ENCODE measurements at regions not wholly inside any gene's neighbourhood (a gene's known extent, or its start where the extent isn't known, plus 50 kb on each side); places are given as distances from the start of the nearest gene placed in this dataset.

DNA sequence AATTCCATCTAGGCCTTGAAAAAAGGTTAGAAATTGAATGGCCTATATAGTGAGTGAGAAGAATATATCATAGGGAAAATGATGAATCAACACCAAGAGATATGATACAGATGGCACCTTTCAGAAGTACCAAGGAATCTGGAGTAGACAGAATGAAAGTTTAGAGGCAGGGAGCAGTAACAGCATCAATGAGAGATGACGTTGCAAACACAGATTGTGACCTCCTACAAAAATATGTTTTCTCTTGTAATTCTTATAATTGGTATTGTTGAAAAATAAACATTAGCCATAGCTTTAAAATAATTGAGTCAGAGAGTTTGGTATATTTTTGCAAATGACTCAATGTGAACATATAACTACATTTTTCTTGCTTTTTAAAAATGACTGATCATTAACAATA, 1223.1 kb upstream of the GJE1 start:
- intact Hi-C loops (cut with micrococcal nuclease): no loop called here
- CTCF ChIA-PET: interaction anchor here (0.6 to 0.7 kb wide), 2 partner anchors 46 to 1689 kb away, joined by 3 to 4 read pairs; no protein-coding TSS in a partner anchor
- TF ChIP-seq, protein P1, sequence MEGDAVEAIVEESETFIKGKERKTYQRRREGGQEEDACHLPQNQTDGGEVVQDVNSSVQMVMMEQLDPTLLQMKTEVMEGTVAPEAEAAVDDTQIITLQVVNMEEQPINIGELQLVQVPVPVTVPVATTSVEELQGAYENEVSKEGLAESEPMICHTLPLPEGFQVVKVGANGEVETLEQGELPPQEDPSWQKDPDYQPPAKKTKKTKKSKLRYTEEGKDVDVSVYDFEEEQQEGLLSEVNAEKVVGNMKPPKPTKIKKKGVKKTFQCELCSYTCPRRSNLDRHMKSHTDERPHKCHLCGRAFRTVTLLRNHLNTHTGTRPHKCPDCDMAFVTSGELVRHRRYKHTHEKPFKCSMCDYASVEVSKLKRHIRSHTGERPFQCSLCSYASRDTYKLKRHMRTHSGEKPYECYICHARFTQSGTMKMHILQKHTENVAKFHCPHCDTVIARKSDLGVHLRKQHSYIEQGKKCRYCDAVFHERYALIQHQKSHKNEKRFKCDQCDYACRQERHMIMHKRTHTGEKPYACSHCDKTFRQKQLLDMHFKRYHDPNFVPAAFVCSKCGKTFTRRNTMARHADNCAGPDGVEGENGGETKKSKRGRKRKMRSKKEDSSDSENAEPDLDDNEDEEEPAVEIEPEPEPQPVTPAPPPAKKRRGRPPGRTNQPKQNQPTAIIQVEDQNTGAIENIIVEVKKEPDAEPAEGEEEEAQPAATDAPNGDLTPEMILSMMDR (IDR thresholded peaks at IDR 0.05; ENCODE audit: unreplicated experiment): no peak

DNA sequence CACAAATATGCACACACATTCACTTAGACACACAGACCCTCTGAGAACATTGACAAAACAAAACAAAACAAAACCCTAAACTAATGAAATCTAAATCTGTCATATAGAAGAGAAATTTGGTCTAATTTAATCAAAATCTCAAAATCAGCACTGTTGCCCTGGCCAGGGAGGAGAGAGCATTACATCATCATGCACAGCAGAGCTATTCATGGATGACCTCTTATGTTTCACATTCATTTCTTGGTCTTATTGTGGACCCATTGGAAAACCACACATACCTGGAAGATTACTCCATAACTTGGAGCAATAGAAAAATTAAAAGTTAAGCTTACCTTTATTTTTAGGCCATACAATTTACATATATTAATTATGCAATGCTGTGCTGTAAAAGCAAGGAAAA, 1223.6 kb upstream of the GJE1 start:
- TF ChIP-seq, protein P1 (IDR thresholded peaks at IDR 0.05; ENCODE audit: unreplicated experiment): no peak
- DNase-seq (ENCODE audit: unreplicated experiment): no peak
- no TSS peak for BruUV-seq (replicated peaks)
- H3K27ac Mint-ChIP-seq (ENCODE audit: low read depth, unreplicated experiment): no peak overlapping the region
- H3K4me3 Mint-ChIP-seq (ENCODE audit: unreplicated experiment): no peak overlapping the region
- no peaks in the 10 kb centered on the region for H3K4me1 Mint-ChIP-seq (ENCODE audit: insufficient read depth, unreplicated experiment)
- no peaks in the 10 kb centered on the region for H3K36me3 Mint-ChIP-seq (ENCODE audit: insufficient read depth, unreplicated experiment)
- ChIA-PET CTCF (no interaction called here), POLR2A (interaction anchor here (0.7 kb wide), 1 partner anchor 16 kb away, joined by 3 read pairs; no protein-coding TSS in a partner anchor)
- H3K27me3 Mint-ChIP-seq (ENCODE audit: insufficient read depth, unreplicated experiment): no peaks in the 10 kb centered on the region
- H3K9me3 Mint-ChIP-seq (ENCODE audit: unreplicated experiment): no peaks in the 10 kb centered on the region
- intact Hi-C loops (cut with micrococcal nuclease): no loop called here

More for the DNA sequence above, 1223.1 kb upstream of the GJE1 start:
- no peak overlapping the region for H3K4me3 Mint-ChIP-seq (ENCODE audit: unreplicated experiment)
- no peaks in the 10 kb centered on the region for H3K4me1 Mint-ChIP-seq (ENCODE audit: insufficient read depth, unreplicated experiment)
- no peaks in the 10 kb centered on the region for H3K36me3 Mint-ChIP-seq (ENCODE audit: insufficient read depth, unreplicated experiment)
- POLR2A ChIA-PET: interaction anchor here (0.7 kb wide), 1 partner anchor 16 kb away, joined by 3 read pairs; no protein-coding TSS in a partner anchor
- BruUV-seq (replicated peaks): no TSS peak
- H3K27ac Mint-ChIP-seq (ENCODE audit: low read depth, unreplicated experiment): no peak overlapping the region
- H3K9me3 Mint-ChIP-seq (ENCODE audit: unreplicated experiment): no peaks in the 10 kb centered on the region
- H3K27me3 Mint-ChIP-seq (ENCODE audit: insufficient read depth, unreplicated experiment): no peaks in the 10 kb centered on the region
- no peak for DNase-seq (ENCODE audit: unreplicated experiment)

DNA sequence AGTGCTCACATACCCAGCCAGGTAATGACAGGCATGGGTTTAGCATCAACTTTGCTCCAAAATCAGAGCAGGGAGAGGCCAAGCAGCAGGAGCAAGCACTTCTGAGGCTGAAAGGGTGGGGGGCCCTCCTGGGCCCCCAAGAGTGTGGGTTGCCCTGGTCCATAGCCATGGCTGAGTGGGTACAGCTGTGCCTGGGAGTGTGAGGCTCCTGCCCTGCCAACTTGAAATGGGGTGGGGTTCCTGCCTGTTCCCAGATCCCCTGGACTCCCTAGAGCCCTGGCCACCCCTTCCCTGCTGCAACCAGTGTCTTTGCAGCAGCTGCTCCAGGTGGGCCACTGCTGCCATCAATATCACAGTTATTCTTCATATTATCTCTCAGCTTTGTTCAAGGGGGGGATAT, 1224.2 kb upstream of the GJE1 start:
- no peaks in the 10 kb centered on the region for H3K9me3 Mint-ChIP-seq (ENCODE audit: unreplicated experiment)
- H3K27me3 Mint-ChIP-seq (ENCODE audit: insufficient read depth, unreplicated experiment): no peaks in the 10 kb centered on the region
- intact Hi-C loops (cut with micrococcal nuclease): no loop called here
- H3K36me3 Mint-ChIP-seq (ENCODE audit: insufficient read depth, unreplicated experiment): no peaks in the 10 kb centered on the region
- no peaks in the 10 kb centered on the region for H3K4me1 Mint-ChIP-seq (ENCODE audit: insufficient read depth, unreplicated experiment)
- TF ChIP-seq, protein P1 (IDR thresholded peaks at IDR 0.05; ENCODE audit: unreplicated experiment): no peak
- no peak overlapping the region for H3K27ac Mint-ChIP-seq (ENCODE audit: low read depth, unreplicated experiment)
- BruUV-seq (replicated peaks): no TSS peak
- no peak for DNase-seq (ENCODE audit: unreplicated experiment)
- POLR2A ChIA-PET: no interaction called here
- CTCF ChIA-PET: interaction anchor here (0.6 kb wide), 1 partner anchor 204 kb away, joined by 4 read pairs; no protein-coding TSS in a partner anchor
- no peak overlapping the region for H3K4me3 Mint-ChIP-seq (ENCODE audit: unreplicated experiment)

- intact Hi-C loops (cut with micrococcal nuclease): no loop called here
- no peaks in the 10 kb centered on the region for H3K27me3 Mint-ChIP-seq (ENCODE audit: insufficient read depth, unreplicated experiment)
- H3K27ac Mint-ChIP-seq (ENCODE audit: low read depth, unreplicated experiment): no peak overlapping the region
- H3K36me3 Mint-ChIP-seq (ENCODE audit: insufficient read depth, unreplicated experiment): no peaks in the 10 kb centered on the region
- CTCF ChIA-PET: interaction anchor here (0.7 kb wide), 1 partner anchor 51 kb away, joined by 3 read pairs; no protein-coding TSS in a partner anchor
- TF ChIP-seq, protein P1 (IDR thresholded peaks at IDR 0.05; ENCODE audit: unreplicated experiment): no peak
- H3K4me3 Mint-ChIP-seq (ENCODE audit: unreplicated experiment): no peak overlapping the region
- no peaks in the 10 kb centered on the region for H3K4me1 Mint-ChIP-seq (ENCODE audit: insufficient read depth, unreplicated experiment)
- no peaks in the 10 kb centered on the region for H3K9me3 Mint-ChIP-seq (ENCODE audit: unreplicated experiment)
- POLR2A ChIA-PET: interaction anchor here (0.6 to 1.7 kb wide), 2 partner anchors 15 to 646 kb away, joined by 6 read pairs; no protein-coding TSS in a partner anchor
- no TSS peak for BruUV-seq (replicated peaks)
- DNase-seq (ENCODE audit: unreplicated experiment): no peak
Observed at GRCh38 chr6:140907235-140907634, 1225.5 kb upstream of the GJE1 start.

All from MCF 10A (cell line).